ENCODE measurements at regions not wholly inside any gene's neighbourhood (a gene's known extent, or its start where the extent isn't known, plus 50 kb on each side); places are given as distances from the start of the nearest gene placed in this dataset.
"Not testable (repeated sequence)": the region's sequence is repeated elsewhere in the genome, so short reads cannot be mapped to it uniquely, and the experiment has no call there.

DNA sequence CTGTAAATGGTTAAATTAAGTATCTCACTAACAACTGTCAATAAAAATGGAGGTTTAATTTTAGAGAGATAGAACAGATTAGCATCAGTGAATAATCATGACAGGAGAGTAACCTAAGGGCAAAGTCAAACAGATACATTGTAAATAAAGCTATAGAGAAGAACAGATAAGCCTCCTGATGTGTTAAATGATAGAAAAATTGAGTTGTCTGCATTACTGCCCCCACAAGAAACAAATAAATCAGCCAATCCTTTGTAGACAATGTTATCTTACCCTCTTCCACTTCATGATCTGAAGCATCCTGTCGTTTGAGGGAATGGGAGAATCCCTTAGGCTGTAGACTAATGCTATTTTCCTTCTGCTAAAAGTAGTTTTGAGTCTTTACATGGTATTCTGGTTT lies 147.8 kb downstream of the PCDH18 start:
- Mint-ChIP-seq H3K27ac (no peak overlapping the region), H3K27me3 (ENCODE audit: low read depth) (no peaks in the 10 kb centered on the region), H3K9me3 (peaks cover 2 to 4% of the 10 kb centered on the region in 2 donors), H3K4me3 (no peak overlapping the region), H3K4me1 (ENCODE audit: low read depth) (no peaks in the 10 kb centered on the region), H3K36me3 (ENCODE audit: insufficient read depth in 2 of 2) (no peaks in the 10 kb centered on the region)
- no peak for DNase-seq
- no peak for ATAC-seq (replicated peaks in 1 of 2)

DNA sequence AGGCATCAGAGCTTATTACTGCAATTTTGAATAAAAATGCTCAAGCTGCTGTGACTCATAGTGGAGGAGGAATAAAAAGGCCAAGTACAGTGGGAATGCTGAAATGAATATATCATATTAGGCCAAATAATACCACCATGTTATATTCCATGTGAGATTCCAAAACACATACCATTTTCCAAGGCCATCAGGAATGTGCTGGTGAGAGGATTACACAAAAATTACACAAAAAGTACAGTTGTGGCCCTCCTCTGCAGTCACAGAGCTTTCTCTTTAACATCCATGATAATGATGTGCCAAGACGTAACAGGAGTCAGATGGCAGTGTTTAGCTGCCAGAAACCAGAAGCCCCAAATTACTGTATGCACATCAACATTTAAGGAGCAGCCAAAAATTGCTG lies 153.5 kb downstream of the PCDH18 start:
- ATAC-seq (replicated peaks in 1 of 2) (no peak), DNase-seq (no peak)
- H3K4me3 Mint-ChIP-seq: no peak overlapping the region
- no peak overlapping the region for H3K27ac Mint-ChIP-seq
- H3K9me3 Mint-ChIP-seq: peaks cover 10 to 14% of the 10 kb centered on the region in 2 donors
- H3K36me3 Mint-ChIP-seq (ENCODE audit: insufficient read depth in 2 of 2): peaks cover 0 to 2% of the 10 kb centered on the region in 2 donors
- no peaks in the 10 kb centered on the region for H3K4me1 Mint-ChIP-seq (ENCODE audit: low read depth)
- no peaks in the 10 kb centered on the region for H3K27me3 Mint-ChIP-seq (ENCODE audit: low read depth)

DNA sequence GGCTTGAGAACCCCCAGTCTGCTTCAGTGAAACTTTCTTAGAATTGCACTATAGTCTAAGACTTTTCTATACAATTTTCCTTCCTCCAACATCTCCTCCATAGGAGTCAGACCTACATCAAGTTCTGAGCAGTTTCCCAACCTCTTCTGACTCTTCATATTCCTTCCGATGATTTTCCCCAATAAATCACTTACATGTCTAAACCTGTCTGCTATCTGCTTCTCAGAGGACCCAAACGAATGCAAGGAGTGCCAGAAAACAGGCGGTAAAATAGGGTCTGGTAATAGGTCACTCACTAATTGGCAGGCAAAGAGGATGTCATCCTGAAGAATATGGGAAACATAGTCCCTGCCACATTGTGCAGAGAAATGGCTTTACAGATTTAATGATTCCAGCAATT lies 153.9 kb downstream of the PCDH18 start:
- Mint-ChIP-seq H3K36me3 (ENCODE audit: insufficient read depth in 2 of 2) (peaks cover 0 to 2% of the 10 kb centered on the region in 2 donors), H3K27me3 (ENCODE audit: low read depth) (no peaks in the 10 kb centered on the region), H3K27ac (no peak overlapping the region), H3K4me3 (no peak overlapping the region), H3K9me3 (peaks cover 11 to 12% of the 10 kb centered on the region in 2 donors), H3K4me1 (ENCODE audit: low read depth) (no peaks in the 10 kb centered on the region)
- no peak for ATAC-seq (replicated peaks in 1 of 2)
- DNase-seq: no peak

DNA sequence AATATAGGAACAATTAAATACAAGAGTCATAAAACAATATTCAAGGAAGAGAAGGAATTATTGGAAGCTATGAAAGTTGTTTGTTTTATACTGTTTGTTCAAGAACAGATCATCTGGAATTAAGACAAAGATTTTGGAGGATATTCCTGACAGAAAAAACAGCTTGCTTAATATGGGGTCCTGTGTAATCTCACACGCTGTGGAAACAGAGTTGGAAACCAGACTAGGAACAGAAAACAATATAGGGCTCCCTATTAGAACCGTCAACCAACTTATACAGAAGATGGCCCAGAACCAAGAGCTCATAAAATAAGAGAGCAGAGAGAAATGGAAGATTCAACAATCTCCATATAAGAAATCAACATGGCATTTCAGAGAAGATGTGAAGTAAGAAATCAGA lies 156.0 kb downstream of the PCDH18 start:
- no peak for ATAC-seq (replicated peaks in 1 of 2)
- Mint-ChIP-seq H3K27ac (no peak overlapping the region), H3K36me3 (ENCODE audit: insufficient read depth in 2 of 2) (peaks cover 0 to 2% of the 10 kb centered on the region in 2 donors), H3K4me3 (no peak overlapping the region), H3K4me1 (ENCODE audit: low read depth) (no peaks in the 10 kb centered on the region), H3K9me3 (peaks cover 14% of the 10 kb centered on the region in 2 donors), H3K27me3 (ENCODE audit: low read depth) (no peaks in the 10 kb centered on the region)
- DNase-seq: no peak

DNA sequence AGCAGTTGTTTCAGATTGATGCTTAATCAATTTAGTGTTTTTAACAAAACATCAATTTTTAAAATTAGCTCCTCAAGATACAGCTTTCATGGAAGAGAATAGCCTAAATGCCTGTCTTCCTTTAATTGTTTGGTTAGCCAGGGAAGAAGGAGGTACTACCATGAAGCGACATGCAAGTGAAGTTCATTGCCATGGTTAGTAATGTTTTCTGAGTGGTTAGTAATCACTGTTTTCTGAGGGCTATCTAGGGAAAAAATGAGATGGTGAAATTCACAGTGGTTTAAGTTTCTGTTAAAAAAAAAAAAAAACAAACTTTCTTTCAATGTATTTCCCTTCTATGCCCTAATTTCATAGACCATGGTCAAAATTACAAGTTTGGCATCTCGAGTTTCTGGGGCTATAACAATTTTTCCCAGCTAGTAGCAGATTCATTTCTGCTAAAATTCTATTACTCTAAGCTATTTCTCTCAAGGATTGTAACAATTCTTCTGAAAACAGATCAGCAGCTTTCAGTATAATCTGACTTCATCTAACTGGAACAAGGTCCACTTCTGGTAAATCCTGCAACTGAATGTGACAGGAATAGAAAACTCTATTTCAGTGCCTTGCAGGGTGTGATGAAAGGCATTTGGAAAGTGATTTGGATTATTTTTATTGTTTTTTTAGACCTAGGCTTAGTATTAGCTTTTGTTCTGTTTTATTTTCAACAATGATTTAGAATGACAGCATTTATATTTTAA lies 157.0 kb downstream of the PCDH18 start:
- H3K36me3 Mint-ChIP-seq (ENCODE audit: insufficient read depth in 2 of 2): peaks cover 0 to 2% of the 10 kb centered on the region in 2 donors
- ATAC-seq (replicated peaks in 1 of 2) (no peak), DNase-seq (no peak)
- H3K4me1 Mint-ChIP-seq (ENCODE audit: low read depth): no peaks in the 10 kb centered on the region
- H3K27ac Mint-ChIP-seq: no peak overlapping the region
- no peaks in the 10 kb centered on the region for H3K27me3 Mint-ChIP-seq (ENCODE audit: low read depth)
- no peak overlapping the region for H3K4me3 Mint-ChIP-seq
- peaks cover 14% of the 10 kb centered on the region in 2 donors for H3K9me3 Mint-ChIP-seq

DNA sequence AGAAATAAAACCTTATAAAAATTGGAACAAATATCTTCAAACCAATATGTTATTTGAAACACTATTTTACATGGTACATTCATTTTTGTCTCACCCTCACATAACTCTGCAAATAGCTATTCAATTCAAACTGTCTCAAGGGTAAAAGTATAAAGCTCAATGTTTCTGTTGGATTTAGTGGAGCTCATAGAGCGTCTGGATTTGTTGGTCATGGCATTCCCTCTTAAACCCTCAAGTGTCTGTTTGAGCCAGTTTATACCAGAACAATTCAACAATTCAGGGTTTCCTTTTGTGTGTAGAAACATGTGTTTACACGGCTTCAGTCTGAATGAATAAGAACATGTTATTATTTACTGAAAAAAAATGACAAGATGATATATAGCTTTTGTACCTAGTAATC lies 161.6 kb downstream of the PCDH18 start:
- H3K36me3 Mint-ChIP-seq (ENCODE audit: insufficient read depth in 2 of 2): no peaks in the 10 kb centered on the region
- no peak for DNase-seq
- peaks cover 6 to 9% of the 10 kb centered on the region in 2 donors for H3K9me3 Mint-ChIP-seq
- H3K27me3 Mint-ChIP-seq (ENCODE audit: low read depth): no peaks in the 10 kb centered on the region
- H3K4me3 Mint-ChIP-seq: no peak overlapping the region
- no peak overlapping the region for H3K27ac Mint-ChIP-seq
- no peaks in the 10 kb centered on the region for H3K4me1 Mint-ChIP-seq (ENCODE audit: low read depth)
- no peak for ATAC-seq (replicated peaks in 1 of 2)

DNA sequence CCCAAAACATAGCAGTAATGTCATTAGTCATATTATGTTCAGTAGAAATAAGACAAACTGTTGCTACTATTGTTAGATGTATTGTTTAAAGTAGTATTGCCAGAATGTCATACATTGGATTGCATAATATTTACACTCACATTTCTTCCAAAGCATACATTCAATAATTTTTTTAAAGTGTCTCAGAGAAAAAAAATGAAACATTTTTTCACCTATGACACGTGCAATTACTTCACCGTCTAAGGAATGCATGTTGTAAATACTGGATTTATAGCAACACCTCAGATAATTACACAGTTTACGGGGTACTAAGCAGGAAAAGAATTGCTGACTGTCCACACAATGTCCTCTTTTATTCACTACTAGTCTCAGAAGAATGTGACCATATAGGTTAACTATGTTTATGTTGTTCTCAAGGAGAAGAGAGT lies 162.1 kb downstream of the PCDH18 start:
- Mint-ChIP-seq H3K27me3 (ENCODE audit: low read depth) (no peaks in the 10 kb centered on the region), H3K27ac (no peak overlapping the region), H3K36me3 (ENCODE audit: insufficient read depth in 2 of 2) (no peaks in the 10 kb centered on the region), H3K4me3 (no peak overlapping the region), H3K9me3 (peaks cover 6 to 9% of the 10 kb centered on the region in 2 donors), H3K4me1 (ENCODE audit: low read depth) (no peaks in the 10 kb centered on the region)
- ATAC-seq (replicated peaks in 1 of 2) (no peak), DNase-seq (no peak)

DNA sequence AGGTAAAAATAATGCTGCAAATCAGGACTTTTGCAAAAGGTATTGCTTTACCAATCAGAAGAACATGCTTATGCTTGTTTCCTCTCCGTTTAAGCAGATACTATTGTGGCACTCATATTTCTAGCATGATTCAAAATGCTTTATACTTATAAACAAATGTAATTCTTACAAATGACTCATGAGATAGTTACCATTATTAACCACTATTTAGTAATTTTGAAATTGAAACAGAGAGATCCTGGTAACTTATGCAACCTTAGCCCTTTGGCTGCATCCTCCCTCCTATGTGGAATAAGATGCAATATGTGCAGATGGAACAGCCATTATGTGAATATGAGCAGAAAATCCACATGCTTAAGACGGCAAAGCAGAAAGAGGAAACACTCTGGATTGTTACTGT lies 164.7 kb downstream of the PCDH18 start:
- Mint-ChIP-seq H3K27me3 (ENCODE audit: low read depth) (no peaks in the 10 kb centered on the region), H3K36me3 (ENCODE audit: insufficient read depth in 2 of 2) (no peaks in the 10 kb centered on the region)

DNA sequence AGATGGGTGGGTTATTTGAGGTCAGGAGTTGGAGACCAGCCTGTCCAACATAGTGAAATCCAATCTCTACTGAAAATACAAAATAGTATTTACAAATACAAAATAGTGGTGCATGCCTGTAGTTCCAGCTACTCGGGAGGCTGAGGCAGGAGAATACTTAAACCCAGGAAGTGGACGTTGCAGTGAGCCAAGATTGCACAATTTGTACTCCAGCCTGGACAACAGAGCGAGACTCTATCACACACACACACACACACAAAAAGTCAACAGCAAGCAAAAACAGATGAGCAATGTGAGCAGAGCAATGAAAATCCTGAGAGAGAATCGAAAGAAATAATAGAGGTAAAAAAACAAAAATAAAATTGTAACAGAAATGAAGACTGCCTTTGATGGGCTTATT lies 168.8 kb downstream of the PCDH18 start:
- Mint-ChIP-seq H3K27me3 (ENCODE audit: low read depth) (no peaks in the 10 kb centered on the region), H3K4me3 (no peak overlapping the region), H3K36me3 (ENCODE audit: insufficient read depth in 2 of 2) (no peaks in the 10 kb centered on the region), H3K9me3 (no peaks in the 10 kb centered on the region), H3K27ac (no peak overlapping the region), H3K4me1 (ENCODE audit: low read depth) (no peaks in the 10 kb centered on the region)
- DNase-seq (no peak), ATAC-seq (replicated peaks in 1 of 2) (no peak)

More for the DNA sequence above, 164.7 kb downstream of the PCDH18 start:
- DNase-seq (no peak), ATAC-seq (replicated peaks in 1 of 2) (no peak)
- H3K27ac Mint-ChIP-seq: no peak overlapping the region
- no peak overlapping the region for H3K4me3 Mint-ChIP-seq
- peaks cover 0 to 2% of the 10 kb centered on the region in 2 donors for H3K9me3 Mint-ChIP-seq
- H3K4me1 Mint-ChIP-seq (ENCODE audit: low read depth): no peaks in the 10 kb centered on the region

DNA sequence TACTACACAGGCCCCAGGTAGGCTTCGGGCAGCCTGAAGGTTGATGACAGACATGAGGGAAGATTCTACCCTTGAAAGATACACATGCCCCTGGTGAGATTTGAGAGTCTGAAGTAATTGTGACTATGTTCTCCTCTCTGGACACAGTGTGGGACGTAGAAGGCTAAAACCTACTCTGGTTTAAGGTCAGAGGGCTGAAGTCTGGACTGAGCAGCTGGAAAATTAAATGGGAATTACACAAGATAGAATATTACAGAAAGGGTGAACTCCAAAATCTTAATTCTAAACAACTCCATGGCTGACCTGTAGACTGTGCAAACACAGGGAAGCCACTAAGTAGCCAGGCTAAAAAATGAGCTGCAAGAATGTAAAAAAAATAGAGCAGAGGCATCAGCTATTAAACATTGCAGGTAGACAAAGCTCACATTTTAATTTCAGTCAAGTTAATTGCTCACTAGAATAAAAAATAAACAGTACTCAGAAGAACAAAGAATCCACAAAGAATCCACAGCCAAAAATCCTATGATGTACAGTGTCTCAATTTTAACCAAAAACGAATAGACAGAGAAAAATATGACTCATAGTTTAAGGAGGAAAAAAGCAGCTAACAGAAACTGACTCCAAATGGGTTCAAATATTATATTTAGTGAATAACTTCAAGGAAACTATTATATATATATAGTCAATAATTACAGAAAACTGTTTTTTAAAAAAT lies 170.4 kb downstream of the PCDH18 start:
- H3K4me1 Mint-ChIP-seq (ENCODE audit: low read depth): no peaks in the 10 kb centered on the region
- H3K4me3 Mint-ChIP-seq: no peak overlapping the region
- DNase-seq (no peak), ATAC-seq (replicated peaks in 1 of 2) (no peak)
- no peaks in the 10 kb centered on the region for H3K36me3 Mint-ChIP-seq (ENCODE audit: insufficient read depth in 2 of 2)
- peaks cover 0 to 2% of the 10 kb centered on the region in 2 donors for H3K9me3 Mint-ChIP-seq
- no peaks in the 10 kb centered on the region for H3K27me3 Mint-ChIP-seq (ENCODE audit: low read depth)
- no peak overlapping the region for H3K27ac Mint-ChIP-seq

DNA sequence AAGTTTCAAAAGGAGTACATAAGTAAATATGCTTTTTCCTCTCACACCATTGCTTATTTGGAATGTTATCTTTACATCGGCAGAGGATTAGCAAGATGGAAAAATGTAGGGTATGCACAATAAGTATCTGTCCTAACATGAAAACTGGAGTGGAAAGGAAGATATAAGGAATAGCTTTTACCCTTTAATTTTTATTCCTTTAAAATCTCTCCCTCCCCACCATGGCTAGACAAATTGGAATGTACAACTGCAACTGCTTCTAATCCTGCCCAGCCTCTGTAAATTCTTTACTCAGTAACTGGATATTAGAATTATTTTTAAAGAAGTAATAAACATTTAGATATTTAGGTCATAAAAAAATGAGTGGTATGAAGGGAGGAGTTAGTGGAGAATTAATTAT lies 171.5 kb downstream of the PCDH18 start:
- H3K4me1 Mint-ChIP-seq (ENCODE audit: low read depth): no peaks in the 10 kb centered on the region
- no peaks in the 10 kb centered on the region for H3K27me3 Mint-ChIP-seq (ENCODE audit: low read depth)
- ATAC-seq (replicated peaks in 1 of 2): no peak
- H3K9me3 Mint-ChIP-seq: peaks cover 0 to 2% of the 10 kb centered on the region in 2 donors
- H3K27ac Mint-ChIP-seq: no peak overlapping the region
- DNase-seq: no peak
- no peak overlapping the region for H3K4me3 Mint-ChIP-seq
- no peaks in the 10 kb centered on the region for H3K36me3 Mint-ChIP-seq (ENCODE audit: insufficient read depth in 2 of 2)

DNA sequence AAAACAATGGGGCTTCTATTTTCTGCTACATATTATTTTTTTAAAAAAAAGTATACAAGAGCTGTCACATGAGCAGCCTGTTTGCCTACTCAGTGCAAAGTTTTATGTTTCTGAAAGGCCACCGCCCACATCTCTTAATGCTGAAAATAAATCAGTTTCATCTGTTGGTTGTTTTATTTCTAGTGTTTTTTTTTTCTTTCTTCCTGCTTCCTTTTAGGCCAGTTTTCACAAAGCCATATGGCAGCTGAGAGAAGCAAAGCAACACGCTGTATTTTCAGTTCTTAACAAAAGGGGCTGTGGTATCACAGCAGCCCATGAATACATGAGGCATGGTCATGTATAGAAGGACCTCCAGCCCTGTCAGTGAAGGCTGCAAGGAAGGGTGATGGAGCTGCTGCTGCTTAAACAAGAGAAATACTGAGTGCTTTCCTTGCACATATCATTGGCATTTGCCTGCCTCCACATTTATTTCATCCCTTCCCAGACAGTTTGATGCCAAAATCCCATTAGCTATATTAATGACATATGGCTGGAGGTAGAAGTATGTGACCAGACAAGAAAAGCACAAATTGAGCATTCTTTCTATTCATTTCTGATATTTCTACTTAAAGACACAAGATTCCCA lies 172.5 kb downstream of the PCDH18 start:
- Mint-ChIP-seq H3K27me3 (ENCODE audit: low read depth) (no peaks in the 10 kb centered on the region), H3K36me3 (ENCODE audit: insufficient read depth in 2 of 2) (no peaks in the 10 kb centered on the region), H3K4me1 (ENCODE audit: low read depth) (no peaks in the 10 kb centered on the region), H3K27ac (no peak overlapping the region), H3K9me3 (peaks cover 3 to 5% of the 10 kb centered on the region in 2 donors), H3K4me3 (no peak overlapping the region)
- DNase-seq (no peak), ATAC-seq (replicated peaks in 1 of 2) (no peak)

DNA sequence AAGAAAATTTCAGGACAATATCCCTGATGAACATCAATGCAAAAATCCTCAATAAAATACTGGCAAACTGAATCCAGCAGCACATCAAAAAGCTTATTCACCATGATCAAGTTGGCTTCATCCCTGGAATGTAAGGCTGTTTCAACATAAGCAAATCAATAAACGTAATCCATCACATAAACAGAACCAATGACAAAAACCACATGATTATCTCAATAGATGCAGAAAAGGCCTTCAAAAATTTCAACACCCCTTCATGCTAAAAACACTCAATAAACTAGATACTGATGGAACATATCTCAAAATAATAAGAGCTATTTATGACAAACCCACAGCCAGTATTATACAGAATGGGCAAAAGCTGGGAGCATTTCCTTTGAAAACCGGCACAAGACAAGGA lies 177.7 kb downstream of the PCDH18 start:
- not testable (repeated sequence) for H3K4me3 Mint-ChIP-seq; H3K27ac Mint-ChIP-seq; H3K27me3 Mint-ChIP-seq (ENCODE audit: low read depth); DNase-seq; H3K4me1 Mint-ChIP-seq (ENCODE audit: low read depth); ATAC-seq (replicated peaks in 1 of 2); H3K36me3 Mint-ChIP-seq (ENCODE audit: insufficient read depth in 2 of 2)
- peaks cover 24 to 26% of the 10 kb centered on the region in 2 donors for H3K9me3 Mint-ChIP-seq
